ENCODE measurements at regions not wholly inside any gene's neighbourhood (a gene's known extent, or its start where the extent isn't known, plus 50 kb on each side); places are given as distances from the start of the nearest gene placed in this dataset.

GRCh38 chr3:117263745-117264144 is 554.2 kb downstream of the TUSC7 start:
- TF ChIP-seq POLR2A (IDR thresholded peaks at IDR 0.05; ENCODE audit: low read length) (no peak), GATA1 (IDR thresholded peaks at IDR 0.05; ENCODE audit: low read depth, low read length) (no peak)
- DNase-seq: no peak

DNA sequence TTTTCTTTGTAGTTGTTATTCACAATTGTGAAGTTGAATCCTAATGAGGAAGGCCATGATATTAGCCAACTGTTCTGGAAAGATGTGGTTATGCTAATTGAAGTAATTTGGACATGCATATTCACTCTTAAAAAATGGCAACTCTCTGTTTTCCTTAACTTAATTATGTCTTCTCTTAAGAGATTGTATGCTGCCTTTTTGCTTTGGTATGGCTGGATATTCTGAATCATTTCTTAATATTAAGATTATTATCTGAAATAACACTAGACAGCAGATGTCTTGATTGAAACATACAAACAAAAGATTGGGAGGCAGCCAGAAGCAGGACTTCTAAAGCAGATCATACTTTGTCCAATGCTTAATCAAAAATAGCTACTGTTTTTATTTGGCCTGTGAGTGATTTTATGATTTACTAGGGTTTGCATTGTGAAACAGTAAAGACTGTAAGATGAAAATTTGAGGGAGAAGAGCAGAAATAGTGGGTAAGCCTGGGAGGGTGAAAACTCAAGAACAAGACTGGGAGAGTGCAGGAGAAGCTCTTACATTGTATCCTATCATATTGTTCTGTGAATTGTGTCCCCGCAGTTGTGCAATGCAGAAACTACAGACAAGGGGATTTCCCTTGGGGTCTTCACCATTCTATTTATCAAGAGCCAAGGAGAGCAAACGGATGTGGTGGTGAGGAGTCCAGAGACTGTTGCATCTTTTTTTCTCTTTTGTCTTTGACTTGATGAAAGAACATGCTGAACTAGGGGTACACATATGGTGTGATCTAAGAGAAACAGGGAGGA is 554.8 kb downstream of the TUSC7 start:
- TF ChIP-seq GATA1 (IDR thresholded peaks at IDR 0.05; ENCODE audit: low read depth, low read length) (no peak), POLR2A (IDR thresholded peaks at IDR 0.05; ENCODE audit: low read length) (no peak)
- no peak for DNase-seq

DNA sequence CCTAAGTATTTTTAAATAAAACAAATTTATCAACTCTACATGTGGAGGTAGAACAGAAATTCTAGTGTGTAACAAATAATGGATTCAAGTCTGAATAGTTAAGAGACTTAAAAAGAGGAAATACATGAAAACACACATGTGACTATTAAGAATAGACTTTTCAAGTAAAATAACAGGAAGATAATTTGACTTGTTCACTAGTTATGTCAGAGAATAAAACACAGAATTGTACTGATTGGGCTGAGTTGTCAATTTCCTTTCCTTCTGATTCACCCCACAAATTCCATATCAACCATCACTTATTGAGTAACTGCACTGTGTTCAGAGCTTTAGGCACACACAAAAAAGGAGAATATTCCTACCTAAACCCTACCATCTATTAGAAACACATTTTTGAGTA is 557.2 kb downstream of the TUSC7 start:
- TF ChIP-seq POLR2A (IDR thresholded peaks at IDR 0.05; ENCODE audit: low read length) (no peak), GATA1 (IDR thresholded peaks at IDR 0.05; ENCODE audit: low read depth, low read length) (no peak)
- no peak for DNase-seq

GRCh38 chr3:117268318-117268717 is 558.7 kb downstream of the TUSC7 start:
- TF ChIP-seq GATA1 (IDR thresholded peaks at IDR 0.05; ENCODE audit: low read depth, low read length) (no peak), POLR2A (IDR thresholded peaks at IDR 0.05; ENCODE audit: low read length) (no peak)
- DNase-seq: no peak

DNA sequence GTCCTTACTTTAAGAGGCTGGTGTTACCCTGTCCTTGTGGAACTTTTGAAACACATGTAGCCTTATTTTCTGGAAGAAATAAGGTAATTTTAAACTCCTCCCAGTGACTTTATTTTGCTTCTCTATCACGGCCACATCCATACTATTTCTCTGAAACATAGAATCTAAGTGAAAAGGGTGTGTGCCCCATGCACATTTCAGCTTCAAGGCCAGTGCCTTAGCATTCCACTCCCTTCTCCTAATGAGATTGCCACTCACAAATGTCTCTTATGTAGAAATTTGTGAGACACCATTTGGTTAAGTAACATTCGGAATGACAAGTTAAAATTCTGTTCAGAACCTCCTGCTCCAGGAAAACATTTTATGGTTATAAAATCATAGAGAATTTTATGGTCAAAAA is 562.7 kb downstream of the TUSC7 start:
- no peak for DNase-seq
- TF ChIP-seq GATA1 (IDR thresholded peaks at IDR 0.05; ENCODE audit: low read depth, low read length) (no peak), POLR2A (IDR thresholded peaks at IDR 0.05; ENCODE audit: low read length) (no peak)

- no peak for DNase-seq
- TF ChIP-seq GATA1 (IDR thresholded peaks at IDR 0.05; ENCODE audit: low read depth, low read length) (no peak), POLR2A (IDR thresholded peaks at IDR 0.05; ENCODE audit: low read length) (no peak)
These were observed 563.4 kb downstream of the TUSC7 start for GRCh38 chr3:117272876-117273523.

GRCh38 chr3:117277816-117278215 is 568.2 kb downstream of the TUSC7 start:
- TF ChIP-seq GATA1 (IDR thresholded peaks at IDR 0.05; ENCODE audit: low read depth, low read length): no peak
- TF ChIP-seq POLR2A (IDR thresholded peaks at IDR 0.05; ENCODE audit: low read length): no peak
- DNase-seq: no peak

DNA sequence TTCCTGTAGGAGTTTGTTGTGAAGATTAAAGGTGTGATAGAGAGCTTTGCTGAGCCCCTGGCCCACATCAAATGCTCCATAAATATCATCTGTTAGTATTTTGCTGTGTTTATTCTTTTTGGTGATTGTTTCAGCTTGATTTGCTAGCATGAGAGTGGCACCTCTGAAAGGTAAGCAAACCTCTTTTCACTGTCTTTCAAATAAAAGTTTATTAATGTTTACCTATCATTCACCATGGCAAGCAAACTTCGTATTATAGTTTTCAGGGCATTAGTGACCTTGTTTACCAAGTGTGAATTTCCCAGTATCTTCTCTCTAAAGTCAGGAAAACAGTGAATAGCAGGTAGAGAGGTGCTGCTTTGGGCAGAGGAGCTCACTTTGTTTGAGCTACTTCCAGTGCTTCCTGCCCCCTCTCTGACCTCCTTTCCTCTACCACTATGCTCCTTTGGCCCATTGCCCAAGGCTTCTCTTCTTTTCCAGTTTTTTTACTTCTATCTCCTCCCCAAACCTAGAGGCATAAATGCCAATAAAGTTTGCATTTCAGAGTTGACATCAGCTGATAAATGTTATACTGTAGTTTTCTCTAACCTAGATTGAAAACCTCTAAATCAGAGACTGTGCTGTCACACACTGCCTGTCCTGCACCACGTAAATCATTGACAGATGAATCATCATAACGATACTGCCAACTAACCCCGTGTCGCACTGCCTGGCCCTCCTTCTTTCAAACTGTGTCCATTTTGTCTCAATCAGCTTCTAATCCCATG is 569.0 kb downstream of the TUSC7 start:
- TF ChIP-seq POLR2A (IDR thresholded peaks at IDR 0.05; ENCODE audit: low read length) (no peak), GATA1 (IDR thresholded peaks at IDR 0.05; ENCODE audit: low read depth, low read length) (no peak)

GRCh38 chr3:117281371-117281770 is 571.8 kb downstream of the TUSC7 start:
- TF ChIP-seq POLR2A (IDR thresholded peaks at IDR 0.05; ENCODE audit: low read length) (no peak), GATA1 (IDR thresholded peaks at IDR 0.05; ENCODE audit: low read depth, low read length) (no peak)
- no peak for DNase-seq

More for the DNA sequence above, 569.0 kb downstream of the TUSC7 start:
- no peak for DNase-seq

DNA sequence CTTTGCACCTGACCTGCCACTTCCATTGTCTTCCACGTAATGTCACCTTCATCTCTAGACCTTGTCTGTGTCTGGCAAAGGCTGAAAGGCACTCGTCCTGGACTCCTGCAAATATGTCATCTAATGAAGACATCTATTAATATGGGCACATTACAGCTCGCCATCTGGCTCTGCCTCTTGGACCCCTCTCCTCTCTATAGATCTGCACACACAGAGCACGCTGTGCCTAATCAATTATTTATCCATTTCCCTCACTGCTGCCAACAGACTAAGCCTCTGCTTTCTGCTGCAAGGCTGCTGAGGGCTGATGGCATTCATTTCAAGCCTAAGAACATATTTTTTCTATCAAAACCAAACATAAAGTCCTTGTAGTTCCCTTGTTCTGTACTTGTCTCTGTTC is 573.0 kb downstream of the TUSC7 start:
- DNase-seq: no peak
- TF ChIP-seq POLR2A (IDR thresholded peaks at IDR 0.05; ENCODE audit: low read length): no peak
- TF ChIP-seq GATA1 (IDR thresholded peaks at IDR 0.05; ENCODE audit: low read depth, low read length): no peak

- no peak for DNase-seq
- TF ChIP-seq POLR2A (IDR thresholded peaks at IDR 0.05; ENCODE audit: low read length): no peak
- no peak for TF ChIP-seq GATA1 (IDR thresholded peaks at IDR 0.05; ENCODE audit: low read depth, low read length)
These were observed 576.2 kb downstream of the TUSC7 start for GRCh38 chr3:117285737-117286136.

DNA sequence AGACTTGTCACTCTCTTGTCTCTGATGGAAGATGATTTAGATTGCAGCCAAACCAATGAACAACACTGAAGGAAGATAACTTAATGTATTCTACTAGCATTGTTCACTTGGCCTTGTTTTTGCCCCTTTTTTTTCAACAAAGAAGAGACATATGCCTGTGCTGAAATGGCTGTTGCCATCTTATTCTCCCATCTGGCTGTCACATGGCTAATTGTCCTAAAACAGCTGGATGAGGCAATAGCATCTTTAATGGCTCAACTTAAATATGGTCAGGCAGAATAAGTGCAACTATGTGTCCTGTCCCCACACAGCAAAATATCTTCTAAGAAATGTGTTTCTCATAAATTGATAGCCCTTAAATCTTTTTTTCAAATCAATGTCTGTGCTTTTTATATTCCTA is 576.9 kb downstream of the TUSC7 start:
- TF ChIP-seq POLR2A (IDR thresholded peaks at IDR 0.05; ENCODE audit: low read length) (no peak), GATA1 (IDR thresholded peaks at IDR 0.05; ENCODE audit: low read depth, low read length) (no peak)
- no peak for DNase-seq

DNA sequence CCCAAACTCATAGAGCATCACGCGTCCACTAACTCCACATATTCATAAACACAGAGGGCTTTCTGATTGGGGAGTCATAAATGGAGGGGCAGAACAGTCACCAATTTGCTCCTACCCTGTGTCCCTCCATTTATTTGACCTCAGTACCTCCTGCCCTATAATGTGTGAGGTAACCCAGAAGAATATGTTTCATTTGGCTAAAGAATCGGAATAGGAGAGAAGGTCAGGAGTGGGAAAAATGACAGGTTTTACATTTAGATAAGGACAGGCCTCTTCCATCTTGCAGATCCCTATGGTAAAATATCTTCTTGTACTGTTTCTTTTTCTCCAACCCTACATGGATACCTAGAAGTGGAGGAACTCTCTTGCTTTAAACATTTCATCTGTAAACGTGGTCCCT is 578.0 kb downstream of the TUSC7 start:
- TF ChIP-seq POLR2A (IDR thresholded peaks at IDR 0.05; ENCODE audit: low read length) (no peak), GATA1 (IDR thresholded peaks at IDR 0.05; ENCODE audit: low read depth, low read length) (no peak)
- no peak for DNase-seq

DNA sequence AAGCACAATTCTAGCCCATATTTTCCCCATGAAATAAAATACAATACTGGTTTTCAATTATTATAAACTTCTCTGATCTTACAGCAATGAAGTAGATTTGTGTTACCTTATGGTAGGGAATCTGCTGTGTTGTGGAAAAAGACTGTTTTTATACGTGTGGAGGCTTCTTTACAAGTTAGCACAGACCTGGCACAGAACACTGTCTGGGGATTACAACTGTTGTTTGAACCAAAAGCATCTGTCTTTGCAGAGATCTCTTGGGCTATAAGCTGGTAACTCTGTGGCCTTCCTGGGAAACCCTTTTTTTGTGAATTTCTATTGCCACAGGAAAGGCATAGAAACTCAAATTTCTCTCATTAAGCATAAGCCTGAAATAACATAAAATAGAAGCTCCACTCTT is 581.9 kb downstream of the TUSC7 start:
- no peak for TF ChIP-seq GATA1 (IDR thresholded peaks at IDR 0.05; ENCODE audit: low read depth, low read length)
- DNase-seq: no peak
